ENCODE measurements at regions not wholly inside any gene's neighbourhood (a gene's known extent, or its start where the extent isn't known, plus 50 kb on each side); places are given as distances from the start of the nearest gene placed in this dataset.
"Not testable (repeated sequence)": the region's sequence is repeated elsewhere in the genome, so short reads cannot be mapped to it uniquely, and the experiment has no call there.

DNA sequence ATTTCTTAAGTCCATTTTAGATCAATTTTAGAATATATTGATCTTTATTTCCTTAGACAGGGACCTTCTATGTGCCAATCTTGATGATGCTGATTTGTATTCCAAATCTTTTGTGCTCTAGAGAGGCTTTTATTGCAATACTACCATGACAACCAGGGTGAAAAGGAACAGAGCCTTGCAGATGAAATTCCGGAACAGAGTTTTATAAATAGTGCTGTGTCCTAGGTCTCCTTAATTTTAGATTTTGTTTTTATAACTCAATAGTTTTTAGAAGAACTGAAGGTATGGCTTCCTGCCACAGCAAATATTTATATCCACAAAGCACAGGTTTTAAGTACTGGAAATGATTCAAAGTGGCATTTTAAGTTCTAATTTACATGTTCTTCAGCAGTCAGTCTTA lies 160.2 kb downstream of the PMAIP1 start:
- FAIRE-seq: no peak

- FAIRE-seq: no peak
Measured at GRCh38 chr18:60059216-60059615, 159.4 kb downstream of the PMAIP1 start.

DNA sequence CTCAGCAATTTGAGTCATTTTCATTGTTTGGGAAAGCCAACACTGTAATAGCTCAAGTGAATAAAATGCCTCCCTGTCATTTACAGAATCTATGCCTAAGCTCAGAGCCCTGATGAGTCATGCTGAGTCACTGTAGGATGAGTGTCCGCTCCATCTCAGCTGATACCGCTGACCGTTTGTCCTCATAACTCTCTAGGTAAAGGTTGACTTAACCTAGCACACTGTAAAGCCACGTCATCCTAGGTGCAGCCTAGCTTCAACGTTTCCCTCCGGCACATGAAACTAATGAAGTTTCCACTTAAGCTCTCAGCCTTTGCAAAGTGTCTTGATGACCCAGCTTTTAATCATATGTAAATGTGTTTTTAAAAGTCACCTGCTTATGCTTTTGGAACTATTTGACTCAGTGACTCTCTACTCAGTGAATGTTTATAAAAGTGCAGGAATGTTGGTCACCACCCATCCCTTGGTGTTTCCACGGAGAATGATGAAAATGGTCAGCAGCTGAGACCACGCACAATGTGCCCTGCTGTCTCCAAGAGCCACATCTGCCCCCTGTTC lies 154.0 kb downstream of the PMAIP1 start:
- peak; percentile 47 for FAIRE-seq

DNA sequence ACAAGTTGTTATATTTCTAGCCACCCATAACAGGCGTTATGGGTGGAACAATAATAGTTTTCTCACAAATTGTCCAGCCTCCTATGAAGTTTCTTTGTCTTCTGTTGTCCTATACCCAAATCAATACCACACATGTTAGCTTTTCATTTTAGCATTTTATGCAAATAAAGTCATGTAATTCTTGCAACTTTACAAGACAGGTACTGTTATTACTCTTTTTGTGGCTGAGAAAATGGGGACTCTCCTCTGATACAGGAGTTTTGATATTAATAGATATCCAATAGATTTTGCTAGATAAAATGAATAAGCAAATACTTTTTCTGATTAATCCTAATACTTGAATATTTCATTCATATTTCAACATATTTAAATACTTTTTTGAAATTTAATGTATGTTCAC lies 151.0 kb downstream of the PMAIP1 start:
- no peak for FAIRE-seq

DNA sequence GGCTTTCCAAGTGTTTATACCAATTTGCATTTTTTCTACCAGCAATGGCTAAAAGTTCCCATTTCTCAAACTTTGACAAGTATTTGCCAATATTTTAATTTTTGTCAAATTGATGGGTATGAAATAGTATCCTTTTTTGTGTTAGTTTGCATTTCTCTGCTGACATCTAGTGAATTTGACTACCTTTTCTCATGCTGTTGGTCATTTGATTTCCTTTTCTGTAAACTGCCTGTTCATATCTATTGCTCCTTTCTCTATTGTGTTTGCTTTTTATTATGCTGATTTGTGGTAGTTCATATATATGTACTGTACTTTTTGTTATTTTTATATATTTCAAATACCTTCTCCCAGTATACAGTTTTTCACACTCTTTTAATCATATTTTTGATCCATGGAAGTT lies 149.4 kb downstream of the PMAIP1 start:
- no peak for FAIRE-seq

DNA sequence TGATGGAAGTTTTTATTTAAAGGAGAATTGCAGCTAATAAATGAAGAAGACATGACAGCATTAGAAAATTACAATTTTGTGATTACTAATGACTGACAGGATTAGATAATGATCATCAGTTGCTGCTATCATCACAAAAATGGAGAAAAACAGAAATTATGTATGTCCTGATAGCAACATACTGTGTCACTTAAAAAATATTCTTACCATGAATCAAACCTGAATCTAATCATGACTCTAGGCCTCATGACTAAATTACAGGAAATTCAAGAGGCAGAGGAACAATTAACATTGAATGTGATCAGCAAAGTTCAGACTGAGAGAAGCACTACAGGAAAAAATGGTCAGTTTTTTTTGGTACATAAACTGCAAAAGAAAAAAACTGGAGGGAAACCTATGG lies 147.8 kb downstream of the PMAIP1 start:
- no peak for FAIRE-seq

DNA sequence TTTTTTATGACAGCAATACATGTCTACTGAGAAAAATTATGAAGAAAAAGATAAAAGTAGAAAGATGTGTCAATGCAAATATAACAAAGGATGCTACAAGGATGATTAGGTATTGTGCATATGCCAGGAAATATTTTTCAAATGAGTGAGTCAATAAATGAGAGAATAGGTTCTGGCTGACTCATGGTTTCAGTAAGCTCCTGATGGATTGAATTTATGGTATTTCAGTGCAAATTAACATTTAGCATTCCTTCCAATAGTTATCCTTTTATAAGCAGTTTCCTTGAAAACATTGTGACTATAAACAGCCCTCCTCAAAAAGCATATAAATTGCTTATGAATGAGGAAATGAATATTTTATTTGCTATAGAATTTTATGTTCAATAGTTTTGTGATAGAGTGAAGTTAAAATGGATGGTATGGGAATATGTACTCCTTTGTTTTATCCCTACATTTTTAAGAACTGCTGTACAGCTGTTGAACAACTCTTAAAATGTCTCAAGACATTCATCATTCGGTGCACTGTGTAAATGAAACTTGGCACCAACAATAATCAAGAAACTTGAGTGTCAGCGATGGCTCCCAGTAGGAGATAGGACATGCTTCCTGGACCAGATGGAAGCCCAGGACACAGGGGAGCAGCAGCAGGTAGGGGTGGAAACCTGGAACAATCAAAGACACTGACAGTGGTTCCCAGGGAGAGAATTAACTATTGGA lies 144.7 kb downstream of the PMAIP1 start:
- FAIRE-seq: no peak

GRCh38 chr18:60040971-60041370 lies 141.2 kb downstream of the PMAIP1 start:
- FAIRE-seq: no peak

DNA sequence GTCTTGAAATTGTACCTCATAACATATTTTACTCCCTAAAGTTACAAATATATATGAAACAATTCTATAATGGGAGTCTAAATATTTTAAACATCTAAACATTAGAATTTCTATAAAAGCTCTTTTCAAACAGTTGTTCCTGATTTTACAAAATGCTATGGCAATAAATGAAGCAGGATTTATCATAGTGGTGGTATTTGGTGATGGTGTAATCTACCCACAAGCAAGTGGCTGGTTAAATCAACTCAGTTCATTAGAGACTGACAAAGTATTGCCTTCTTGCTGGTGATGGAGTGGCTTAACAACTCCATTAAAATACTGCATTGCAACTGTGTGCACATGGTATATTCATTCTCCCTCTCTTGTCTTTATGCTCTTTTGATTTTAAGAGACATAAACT lies 138.9 kb downstream of the PMAIP1 start:
- no peak for FAIRE-seq

GRCh38 chr18:60027397-60027796 lies 127.6 kb downstream of the PMAIP1 start:
- no peak for FAIRE-seq

GRCh38 chr18:60024857-60025256 lies 125.1 kb downstream of the PMAIP1 start:
- FAIRE-seq: no peak

- FAIRE-seq: no peak
Measured at GRCh38 chr18:60024345-60024744, 124.5 kb downstream of the PMAIP1 start.

DNA sequence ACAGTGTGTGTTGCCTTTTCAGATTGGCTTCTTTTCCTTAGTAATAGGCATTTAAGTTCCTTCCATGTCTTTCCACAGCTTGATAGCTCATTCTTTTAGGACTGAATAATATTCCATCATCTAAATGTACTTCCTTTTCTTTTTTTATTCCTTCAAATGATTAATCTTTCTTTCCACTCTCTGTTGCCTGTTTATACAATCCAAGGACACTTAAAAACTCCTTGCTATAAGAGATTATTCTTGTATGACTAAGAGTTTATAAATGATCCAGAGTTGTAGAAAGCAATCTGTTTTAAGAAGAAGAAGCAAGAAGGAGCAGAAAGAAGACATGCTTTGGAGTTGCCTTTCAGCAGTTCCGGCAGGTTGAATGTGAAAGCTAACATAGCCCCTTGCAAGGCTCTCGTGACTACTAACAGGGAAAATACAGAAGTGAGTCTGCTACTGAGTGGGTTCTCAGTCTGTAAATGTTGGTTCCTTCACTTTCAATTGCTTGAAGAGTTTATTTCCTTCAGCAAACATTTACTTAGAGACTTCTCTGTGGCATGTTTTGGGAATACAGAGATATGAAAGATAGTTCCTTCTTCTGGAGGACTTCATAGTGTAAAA lies 123.0 kb downstream of the PMAIP1 start:
- no peak for FAIRE-seq

- FAIRE-seq: no peak
Measured at GRCh38 chr18:60021556-60021955, 121.8 kb downstream of the PMAIP1 start.

DNA sequence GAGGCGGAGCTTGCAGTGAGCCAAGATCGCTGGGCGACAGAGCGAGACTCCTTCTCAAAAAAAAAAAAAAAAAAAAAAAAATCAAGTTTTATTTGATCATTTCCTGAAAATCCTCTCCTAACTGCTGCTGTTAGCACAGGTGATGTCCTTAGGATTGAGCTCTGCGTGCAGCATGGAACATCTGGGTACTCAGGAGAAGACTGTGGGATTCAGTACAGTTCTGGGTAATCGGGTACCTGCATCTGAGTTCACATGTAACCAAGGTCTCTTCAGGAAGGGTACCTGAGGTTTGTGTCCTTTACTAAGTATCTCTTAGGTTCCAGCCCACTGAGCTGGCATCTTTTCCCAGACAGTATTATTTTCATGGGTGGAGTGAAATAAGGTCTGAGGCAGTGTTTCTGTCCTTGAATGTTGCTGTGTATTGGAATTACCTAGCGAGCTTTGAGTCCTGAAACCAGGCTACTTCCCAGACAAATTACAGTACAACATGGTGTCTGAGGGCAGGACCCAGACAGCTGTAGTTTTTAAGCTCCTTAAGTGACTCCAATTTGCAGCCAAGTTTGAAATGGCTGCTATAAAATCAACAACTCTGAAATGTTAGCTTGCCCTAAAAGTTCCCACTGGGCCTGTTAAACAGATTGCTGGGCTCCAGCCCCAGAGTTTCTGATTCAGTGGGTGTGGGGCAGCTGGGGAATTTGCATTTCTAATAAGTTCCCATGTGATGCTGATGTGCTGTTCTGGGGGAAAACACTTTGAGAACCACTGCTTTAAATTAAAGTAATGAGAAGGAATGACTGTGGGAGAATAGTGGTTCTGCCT lies 120.5 kb downstream of the PMAIP1 start:
- no peak for FAIRE-seq

- FAIRE-seq: no peak
Measured at GRCh38 chr18:60019463-60019840, 119.7 kb downstream of the PMAIP1 start.

- FAIRE-seq: no peak
Measured at GRCh38 chr18:60018618-60019462, 119.0 kb downstream of the PMAIP1 start.

- not testable (repeated sequence) for FAIRE-seq
Measured at GRCh38 chr18:60018134-60018533, 118.3 kb downstream of the PMAIP1 start.

GRCh38 chr18:60017371-60017770 lies 117.6 kb downstream of the PMAIP1 start:
- FAIRE-seq: no peak

DNA sequence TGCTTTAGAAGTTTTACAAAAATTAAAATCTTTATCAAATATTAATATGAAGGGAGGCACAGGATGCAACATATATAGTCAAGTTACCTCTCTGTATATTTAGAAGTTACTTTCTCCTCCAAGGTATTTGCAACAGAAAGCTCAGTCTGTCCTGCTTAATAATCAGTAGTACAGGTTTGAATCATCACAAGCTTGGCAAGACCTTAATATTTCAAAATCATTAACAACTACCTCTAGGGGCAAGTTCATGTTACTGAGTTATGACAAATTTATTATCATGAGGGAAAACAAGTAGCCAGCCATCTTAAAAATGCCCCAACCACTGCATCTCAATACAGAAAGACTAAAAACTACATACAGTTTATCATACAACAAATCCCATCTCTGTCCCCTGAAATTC lies 116.0 kb downstream of the PMAIP1 start:
- FAIRE-seq: not testable (repeated sequence)

DNA sequence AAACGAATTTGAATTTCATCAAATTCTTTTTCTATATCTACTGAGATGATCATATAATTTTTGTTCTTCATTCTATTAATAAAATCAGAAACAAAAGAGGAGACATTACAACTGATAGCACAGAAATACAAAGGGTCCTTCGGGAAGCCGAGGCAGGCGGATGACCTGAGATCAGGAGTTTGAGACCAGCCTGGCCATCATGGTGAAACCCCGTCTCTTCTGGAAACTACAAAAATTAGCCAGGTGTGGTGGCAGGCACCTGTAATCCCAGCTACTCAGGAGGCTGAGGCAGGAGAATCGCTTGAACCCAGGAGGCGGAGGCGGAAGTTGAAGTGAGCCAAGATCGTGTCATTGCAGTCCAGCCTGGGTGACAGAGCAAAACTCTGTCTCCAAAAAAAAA lies 113.4 kb downstream of the PMAIP1 start:
- FAIRE-seq: not testable (repeated sequence)

DNA sequence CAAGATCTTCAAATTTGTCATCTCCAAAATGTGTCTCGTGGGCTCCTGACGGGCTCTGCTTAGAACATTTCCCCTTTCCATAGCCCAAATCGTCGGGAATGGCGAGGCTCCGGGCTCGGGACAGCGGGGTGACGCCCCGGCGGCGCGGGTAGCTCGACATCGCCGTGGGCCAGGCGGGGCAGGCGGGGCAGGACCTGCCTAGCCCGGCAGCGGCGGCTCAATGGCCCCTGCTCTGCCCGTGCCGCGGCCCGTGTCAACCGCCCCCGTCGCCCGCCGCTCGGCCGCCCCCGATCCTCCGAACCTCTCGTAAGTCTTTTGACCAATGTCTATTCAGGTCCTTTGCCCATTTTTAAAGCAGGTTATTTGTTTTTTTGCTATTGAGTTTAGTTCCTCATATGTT lies 111.2 kb downstream of the PMAIP1 start:
- FAIRE-seq: no peak

- no peak for FAIRE-seq
Measured at GRCh38 chr18:60010513-60010912, 110.7 kb downstream of the PMAIP1 start.
